HAP-1 (cell line): ENCODE measurements at regions not wholly inside any gene's neighbourhood (a gene's known extent, or its start where the extent isn't known, plus 50 kb on each side); places are given as distances from the start of the nearest gene placed in this dataset.

ENCODE experiments used
- DNase-seq, 2 experiments: peaks; one replicate each; pipeline ENCODE4 v3.0.0-alpha.2; 2016 to 2020; ENCODE audit warnings: low spot score in 2 of 2
- H3K27me3 ChIP-seq: fragments of 250-450 bp; sonication (Bioruptor Pico); 2 replicates; pipeline ENCODE4 v1.5.1; 2020; ENCODE audit warnings: low read depth, mild to moderate bottlenecking, moderate library complexity
- H3K36me3 ChIP-seq: fragments of 250-450 bp; sonication (Bioruptor Pico); replicated peaks from 2 replicates; pipeline ENCODE4 v1.5.1; 2020; ENCODE audit warnings: mild to moderate bottlenecking
- H3K4me1 ChIP-seq: fragments of 250-450 bp; sonication (Bioruptor Pico); 2 replicates; pipeline ENCODE4 v1.5.1; 2020; ENCODE audit warnings: mild to moderate bottlenecking
- H3K4me3 ChIP-seq: fragments of 250-450 bp; sonication (Bioruptor Pico); 2 replicates; pipeline ENCODE4 v1.5.1; 2020; ENCODE audit warnings: mild to moderate bottlenecking, moderate library complexity
- H3K9me3 ChIP-seq: fragments of 250-450 bp; sonication (Bioruptor Pico); 2 replicates; pipeline ENCODE4 v1.5.1; 2020; ENCODE audit warnings: mild to moderate bottlenecking, moderate library complexity
- in situ Hi-C: fragments of 300-500 bp; cut with MboI; formaldehyde crosslinking; loops from 3 replicates; pipeline ENCODE4 v1.14.3; 2020; ENCODE audit warnings: low sequenced_read_pairs, inconsistent platforms, mixed read lengths

DNA sequence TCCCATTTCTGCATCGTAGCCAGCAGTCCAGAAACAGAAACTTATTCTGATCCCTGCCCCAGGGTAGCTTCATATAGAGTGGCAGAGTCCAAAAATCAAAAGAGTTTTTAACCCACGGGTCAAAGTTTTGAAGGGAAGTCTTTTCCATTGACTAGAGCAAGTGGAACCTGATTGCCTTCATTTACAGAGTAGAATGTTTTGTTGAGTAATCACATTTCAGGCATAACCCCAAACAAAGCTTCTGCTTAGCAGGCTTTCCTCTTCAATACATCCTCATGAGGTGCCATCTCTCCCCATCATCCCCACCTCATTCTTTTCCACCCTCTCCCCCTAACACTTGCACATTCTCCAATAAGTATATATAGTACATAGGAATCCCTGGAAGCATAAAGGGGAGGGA is 516.0 kb upstream of the FBXO33 start:
- H3K4me1 ChIP-seq: no peaks in the 10 kb centered on the region
- no peaks in the 10 kb centered on the region for H3K36me3 ChIP-seq
- 0 out of 2 replicates have a peak, but pooled peaks cover 2% of the 10 kb centered on the region for H3K9me3 ChIP-seq
- H3K4me3 ChIP-seq: no peak overlapping the region
- in situ Hi-C loops: no loop called here
- no peak for DNase-seq
- H3K27me3 ChIP-seq: no peaks in the 10 kb centered on the region

DNA sequence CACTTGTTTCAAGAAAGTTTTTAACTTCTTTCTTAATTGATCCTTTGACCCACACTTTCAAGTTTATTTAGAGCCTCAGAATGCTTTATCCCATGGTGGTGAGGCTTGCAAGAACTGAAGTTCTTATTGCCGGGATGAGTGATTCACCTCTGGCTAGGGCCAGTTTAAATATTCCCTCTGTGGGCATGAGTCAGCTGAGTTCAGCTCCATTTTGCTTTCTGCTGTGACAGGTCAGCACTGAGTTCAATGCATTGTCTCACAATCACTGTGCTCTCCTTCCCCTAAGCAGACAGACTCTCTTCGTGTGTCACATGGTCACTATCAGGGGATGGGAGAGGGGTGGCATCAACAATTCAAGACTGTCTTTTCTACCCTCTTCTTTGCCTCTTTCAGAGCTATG is 514.6 kb upstream of the FBXO33 start:
- no peak overlapping the region for H3K4me3 ChIP-seq
- H3K36me3 ChIP-seq: no peaks in the 10 kb centered on the region
- no peaks in the 10 kb centered on the region for H3K4me1 ChIP-seq
- no peaks in the 10 kb centered on the region for H3K9me3 ChIP-seq
- no peak for DNase-seq
- H3K27me3 ChIP-seq: no peaks in the 10 kb centered on the region
- in situ Hi-C loops: no loop called here

GRCh38 chr14:39939023-39939422 is 506.8 kb upstream of the FBXO33 start:
- DNase-seq: no peak
- no peaks in the 10 kb centered on the region for H3K9me3 ChIP-seq
- H3K4me3 ChIP-seq: no peak overlapping the region
- peaks cover 10% of the 10 kb centered on the region for H3K4me1 ChIP-seq
- in situ Hi-C loops: no loop called here
- H3K36me3 ChIP-seq: no peaks in the 10 kb centered on the region
- no peaks in the 10 kb centered on the region for H3K27me3 ChIP-seq

GRCh38 chr14:39912192-39913100 is 480.2 kb upstream of the FBXO33 start:
- no peaks in the 10 kb centered on the region; the same call in 1 of the 2 replicates for H3K9me3 ChIP-seq
- no peaks in the 10 kb centered on the region for H3K36me3 ChIP-seq
- in situ Hi-C loops: no loop called here
- DNase-seq: no peak
- H3K27me3 ChIP-seq: no peaks in the 10 kb centered on the region
- peaks cover 7% of the 10 kb centered on the region for H3K4me1 ChIP-seq
- H3K4me3 ChIP-seq: no peak overlapping the region

GRCh38 chr14:39897657-39898056 is 465.4 kb upstream of the FBXO33 start:
- Histone ChIP-seq H3K9me3 (no peaks in the 10 kb centered on the region; the same call in 1 of the 2 replicates), H3K27me3 (no peaks in the 10 kb centered on the region), H3K4me1 (no peaks in the 10 kb centered on the region), H3K36me3 (no peaks in the 10 kb centered on the region), H3K4me3 (no peak overlapping the region)
- in situ Hi-C loops: no loop called here
- DNase-seq: no peak

- Histone ChIP-seq H3K4me3 (no peak overlapping the region), H3K4me1 (no peaks in the 10 kb centered on the region), H3K36me3 (no peaks in the 10 kb centered on the region), H3K9me3 (peaks cover 3% of the 10 kb centered on the region; the same call in 1 of the 2 replicates), H3K27me3 (no peaks in the 10 kb centered on the region)
- in situ Hi-C loops: no loop called here
- no peak for DNase-seq
These were observed 457.8 kb upstream of the FBXO33 start for GRCh38 chr14:39890026-39890425.

GRCh38 chr14:39884091-39884490 is 451.9 kb upstream of the FBXO33 start:
- H3K36me3 ChIP-seq: no peaks in the 10 kb centered on the region

GRCh38 chr14:39880965-39881364 is 448.7 kb upstream of the FBXO33 start:
- Histone ChIP-seq H3K36me3 (no peaks in the 10 kb centered on the region), H3K4me3 (no peak overlapping the region), H3K9me3 (no peaks in the 10 kb centered on the region), H3K27me3 (no peaks in the 10 kb centered on the region), H3K4me1 (peaks cover 7% of the 10 kb centered on the region)
- no peak for DNase-seq
- in situ Hi-C loops: no loop called here

More at GRCh38 chr14:39884091-39884490, 451.9 kb upstream of the FBXO33 start:
- Histone ChIP-seq H3K27me3 (no peaks in the 10 kb centered on the region), H3K4me1 (peaks cover 7% of the 10 kb centered on the region), H3K9me3 (no peaks in the 10 kb centered on the region), H3K4me3 (no peak overlapping the region)
- in situ Hi-C loops: no loop called here
- DNase-seq: peak; percentile 56 to 82

DNA sequence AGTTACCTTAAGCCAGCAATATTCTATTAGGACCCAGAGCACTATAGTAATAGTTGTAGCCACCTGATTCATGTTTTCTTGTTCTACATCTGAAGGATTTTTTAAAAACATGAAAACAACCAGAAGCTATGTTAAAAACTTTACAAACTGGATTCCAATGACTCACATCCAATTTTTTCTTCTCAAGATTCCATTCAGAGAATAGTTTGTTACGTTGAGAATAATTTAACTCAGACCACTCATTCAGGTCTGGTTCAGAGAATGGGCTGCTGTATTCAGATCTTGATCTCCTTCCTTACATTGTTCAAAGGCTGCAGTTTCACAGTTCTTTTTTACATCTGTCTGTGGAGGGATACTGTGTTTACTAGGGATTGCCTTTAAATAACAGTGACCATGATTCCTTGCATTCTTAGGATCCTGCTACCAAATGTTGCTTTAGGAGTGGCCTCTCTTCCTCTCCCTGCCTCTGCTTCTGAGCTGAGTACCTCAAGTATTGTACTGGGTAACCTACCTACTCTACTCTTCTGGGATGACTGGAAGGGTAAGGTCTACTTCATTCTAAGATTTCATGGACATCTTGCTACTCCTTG is 448.0 kb upstream of the FBXO33 start:
- in situ Hi-C loops: no loop called here
- no peak for DNase-seq

DNA sequence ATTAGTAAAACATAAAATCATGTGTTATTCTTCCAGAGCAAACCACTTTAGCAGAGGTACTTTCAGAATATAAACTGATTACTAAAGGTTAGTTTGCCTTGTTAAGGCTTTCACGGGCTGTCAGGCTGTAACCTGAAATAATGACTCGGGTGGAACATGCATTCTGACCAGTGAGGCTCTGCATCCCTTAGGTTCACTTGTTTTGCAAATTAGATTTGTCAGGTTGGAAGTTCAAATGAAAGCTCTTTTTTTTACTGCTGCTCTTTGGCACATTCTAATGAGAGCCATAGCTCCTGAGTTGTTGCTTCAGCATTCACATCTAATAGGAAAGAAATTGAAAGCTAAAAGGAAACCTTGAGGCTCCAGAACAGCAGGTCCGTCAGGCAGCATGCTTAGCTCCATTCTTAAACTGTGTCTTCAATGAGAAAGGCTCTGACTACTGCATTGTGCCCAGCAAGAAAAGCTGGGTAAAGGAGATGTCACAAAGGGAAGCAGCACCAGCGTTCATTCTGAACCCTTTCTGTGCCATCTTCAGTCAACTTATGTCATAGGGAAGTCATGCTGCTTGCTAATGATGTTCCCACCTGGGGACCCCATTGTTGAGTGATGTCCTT is 445.5 kb upstream of the FBXO33 start:
- no peak for DNase-seq
- no peaks in the 10 kb centered on the region for H3K27me3 ChIP-seq
- in situ Hi-C loops: no loop called here
- H3K4me3 ChIP-seq: no peak overlapping the region
- H3K36me3 ChIP-seq: no peaks in the 10 kb centered on the region
- no peaks in the 10 kb centered on the region for H3K9me3 ChIP-seq
- peaks cover 4% of the 10 kb centered on the region for H3K4me1 ChIP-seq

More for the DNA sequence above, 448.0 kb upstream of the FBXO33 start:
- Histone ChIP-seq H3K4me1 (peaks cover 7% of the 10 kb centered on the region), H3K36me3 (no peaks in the 10 kb centered on the region), H3K4me3 (no peak overlapping the region), H3K9me3 (no peaks in the 10 kb centered on the region), H3K27me3 (no peaks in the 10 kb centered on the region)

DNA sequence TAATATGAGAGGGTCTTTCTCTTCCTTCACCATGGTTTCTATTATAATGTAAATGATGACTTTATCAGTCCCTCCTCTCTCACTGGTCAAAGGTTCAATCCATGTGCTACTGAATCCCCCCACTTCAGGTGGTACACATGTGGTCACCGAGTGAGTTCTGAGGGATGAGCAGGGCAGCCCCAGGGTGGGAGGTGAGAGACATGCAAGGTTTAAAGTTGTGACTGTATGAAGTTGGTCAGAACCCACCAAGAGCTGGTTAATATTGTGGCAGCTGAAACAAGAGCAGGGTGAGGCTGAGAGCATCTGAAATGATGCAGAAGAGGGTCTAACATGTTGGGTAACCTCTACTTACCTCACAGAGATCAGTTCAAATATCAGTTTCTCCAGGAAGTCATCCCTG is 444.7 kb upstream of the FBXO33 start:
- no peak overlapping the region for H3K4me3 ChIP-seq
- no peaks in the 10 kb centered on the region for H3K36me3 ChIP-seq
- in situ Hi-C loops: no loop called here
- peaks cover 4% of the 10 kb centered on the region for H3K4me1 ChIP-seq
- no peaks in the 10 kb centered on the region for H3K9me3 ChIP-seq
- DNase-seq: no peak
- no peaks in the 10 kb centered on the region for H3K27me3 ChIP-seq

DNA sequence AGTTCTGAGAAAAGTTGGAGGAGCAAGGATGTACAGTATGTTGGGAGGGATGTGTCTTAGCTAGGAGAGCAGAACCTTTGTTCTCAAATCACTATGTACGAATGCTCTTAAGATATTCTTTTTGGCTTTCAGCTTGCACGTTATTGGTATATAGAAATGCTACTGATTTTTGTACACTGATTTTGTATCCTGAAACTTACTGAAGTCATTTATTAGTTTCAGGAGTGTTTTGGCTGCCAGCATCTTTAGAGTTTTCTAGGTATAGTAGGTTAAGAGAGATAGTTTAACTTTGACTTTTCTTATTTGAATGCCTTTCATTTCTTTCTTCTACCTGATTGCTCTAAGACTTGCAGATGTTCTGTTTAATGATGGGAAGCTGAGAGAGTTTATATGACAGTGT is 442.8 kb upstream of the FBXO33 start:
- H3K4me3 ChIP-seq: no peak overlapping the region
- DNase-seq: no peak
- in situ Hi-C loops: no loop called here
- H3K9me3 ChIP-seq: no peaks in the 10 kb centered on the region
- no peaks in the 10 kb centered on the region for H3K27me3 ChIP-seq
- H3K36me3 ChIP-seq: no peaks in the 10 kb centered on the region
- H3K4me1 ChIP-seq: peaks cover 4% of the 10 kb centered on the region

GRCh38 chr14:39873791-39874190 is 441.6 kb upstream of the FBXO33 start:
- Histone ChIP-seq H3K4me3 (no peak overlapping the region), H3K27me3 (no peaks in the 10 kb centered on the region), H3K9me3 (no peaks in the 10 kb centered on the region), H3K36me3 (no peaks in the 10 kb centered on the region), H3K4me1 (peaks cover 4% of the 10 kb centered on the region)
- peak; percentile 22 to 29 for DNase-seq
- in situ Hi-C loops: no loop called here

DNA sequence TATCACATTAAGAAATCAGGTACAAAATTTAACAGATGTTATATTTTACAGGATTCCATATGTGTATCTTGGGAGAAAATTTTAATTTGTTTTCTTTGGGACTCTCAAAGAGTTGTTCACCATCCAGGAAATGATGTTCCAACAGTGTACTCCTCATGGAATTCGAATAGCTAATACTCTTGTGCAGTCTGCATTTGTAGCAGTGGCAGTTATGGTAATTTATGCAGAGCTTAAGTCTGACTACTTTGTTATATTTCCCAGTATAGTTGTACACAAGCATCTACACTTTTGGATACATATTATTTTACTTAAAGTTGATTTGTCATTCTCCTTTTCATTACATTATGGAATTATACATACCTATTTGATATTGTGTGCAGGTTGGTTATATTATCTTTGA is 436.7 kb upstream of the FBXO33 start:
- Histone ChIP-seq H3K27me3 (no peaks in the 10 kb centered on the region), H3K9me3 (no peaks in the 10 kb centered on the region), H3K4me3 (no peak overlapping the region), H3K4me1 (peaks cover 4% of the 10 kb centered on the region), H3K36me3 (no peaks in the 10 kb centered on the region)
- DNase-seq: no peak
- in situ Hi-C loops: no loop called here
